ENCODE measurements at regions not wholly inside any gene's neighbourhood (a gene's known extent, or its start where the extent isn't known, plus 50 kb on each side); places are given as distances from the start of the nearest gene placed in this dataset.

- H2AK5ac ChIP-seq (ENCODE audit: low read depth, low read length), result no peak overlapping the region
- H3K4ac ChIP-seq (replicated peaks; ENCODE audit: insufficient read length, low read depth, low read length), result no peak overlapping the region
- no peaks in the 10 kb centered on the region for H3K36me3 ChIP-seq (ENCODE audit: control insufficient read depth in 2 of 4, insufficient read depth in 4 of 4, low read length in 3 of 4)
- H3K79me2 ChIP-seq (ENCODE audit: control insufficient read depth in 1 of 2, insufficient read depth in 2 of 2, low read length in 2 of 2), result no peaks in the 10 kb centered on the region
- no peaks in the 10 kb centered on the region for H4K20me1 ChIP-seq (replicated peaks in 1 of 2; ENCODE audit: control insufficient read depth in 1 of 2, insufficient read depth in 2 of 2, low read length in 2 of 2)
- FAIRE-seq, result no peak
- H2BK12ac ChIP-seq (ENCODE audit: low read depth, low read length), result no peak overlapping the region
- ChIA-PET CTCF (ENCODE audit: partially characterized antibody) (interaction anchor here (1.0 kb wide), 1 partner anchor 67 kb away, joined by 4 read pairs; no protein-coding TSS in a partner anchor), POLR2A (ENCODE audit: partially characterized antibody) (no interaction called here)
- H4K5ac ChIP-seq (ENCODE audit: insufficient read length, low read depth, low read length), result no peak overlapping the region
- H3K27me3 ChIP-seq (replicated peaks in 1 of 4; ENCODE audit: control insufficient read depth in 3 of 4, extremely low read depth in 1 of 4, insufficient read depth in 3 of 4, low read length in 3 of 4), result no peaks in the 10 kb centered on the region
- H3K23me2 ChIP-seq (ENCODE audit: low read depth, low read length), result no peaks in the 10 kb centered on the region
- H3K79me1 ChIP-seq (ENCODE audit: low read depth, low read length), result no peaks in the 10 kb centered on the region
- no peak overlapping the region for H3K18ac ChIP-seq (ENCODE audit: extremely low read depth, low read length)
- H2AFZ ChIP-seq (ENCODE audit: low read length), result no peak overlapping the region
- no peak overlapping the region for H4K8ac ChIP-seq (ENCODE audit: extremely low read depth, insufficient read depth, low read length)
- no peak overlapping the region for H3K23ac ChIP-seq (ENCODE audit: insufficient read length)
- H2BK120ac ChIP-seq (replicated peaks; ENCODE audit: low read depth, low read length), result no peak overlapping the region
- no peaks in the 10 kb centered on the region for H3K4me1 ChIP-seq (replicated peaks in 1 of 4; ENCODE audit: control insufficient read depth in 3 of 4, insufficient read depth in 4 of 4, low read length in 3 of 4)
- no peak for DNase-seq (ENCODE audit: low read depth in 1 of 2, low spot score in 2 of 2)
- no peak overlapping the region for H3K4me2 ChIP-seq (ENCODE audit: insufficient read depth in 1 of 2, low read depth in 2 of 2, low read length in 2 of 2)
- H2BK5ac ChIP-seq (ENCODE audit: low read depth, low read length), result no peak overlapping the region
- 91% methylated on average over 2 of the region's 2 CpGs; no CpG with 5 or more reads in 1 of the 2 experiments for WGBS, 2 experiments (ENCODE audit: extremely low coverage in 1 of 2, insufficient coverage in 1 of 2, insufficient read length in 1 of 2, insufficient replicate concordance in 2 of 2, low coverage in 1 of 2, low lambda C conversion rate in 2 of 2, missing lambda C conversion rate in 1 of 2)
- H3K4me3 ChIP-seq (ENCODE audit: extremely low read depth in 1 of 4, insufficient read depth in 2 of 4, low read depth in 3 of 4, low read length in 4 of 4), result no peak overlapping the region
- H2BK15ac ChIP-seq (ENCODE audit: low read length), result no peak overlapping the region
- H3K9ac ChIP-seq (replicated peaks in 1 of 4; ENCODE audit: extremely low read depth in 1 of 4, low read depth in 3 of 4, low read length in 3 of 4), result no peak overlapping the region
- H3K14ac ChIP-seq (ENCODE audit: insufficient read length), result no peak overlapping the region
- no peak overlapping the region for H2BK20ac ChIP-seq (ENCODE audit: low read length)
- H3K27ac ChIP-seq (ENCODE audit: low read depth, low read length), result no peak overlapping the region
- no peak overlapping the region for H4K91ac ChIP-seq (replicated peaks; ENCODE audit: insufficient read length, low read length)
- no peaks in the 10 kb centered on the region for H3K9me3 ChIP-seq (ENCODE audit: insufficient read depth in 2 of 2, low read depth in 1 of 2, low read length in 1 of 2)
- no peak overlapping the region for H3K56ac ChIP-seq (replicated peaks; ENCODE audit: insufficient read length, low read depth, low read length)
- no peak for TF ChIP-seq ATF2 (IDR thresholded peaks at IDR 0.05; ENCODE audit: low read length)
- no peak for TF ChIP-seq HDAC6 (IDR thresholded peaks at IDR 0.05; ENCODE audit: low read depth, low read length)
- TF ChIP-seq KDM4A (IDR thresholded peaks at IDR 0.05; ENCODE audit: low read depth, low read length, severe bottlenecking), result no peak
- no peak for TF ChIP-seq USF2 (IDR thresholded peaks at IDR 0.05; ENCODE audit: low read length)
- TF ChIP-seq SP2 (IDR thresholded peaks at IDR 0.05; ENCODE audit: low read length), result no peak
- no peak for TF ChIP-seq EP300 (IDR thresholded peaks at IDR 0.05; ENCODE audit: borderline replicate concordance in 1 of 2, low read depth in 2 of 2, low read length in 2 of 2)
- TF ChIP-seq RFX5 (IDR thresholded peaks at IDR 0.05; ENCODE audit: borderline replicate concordance, low read depth, low read length), result no peak
- no peak for TF ChIP-seq EZH2 (IDR thresholded peaks at IDR 0.05; ENCODE audit: low read depth, low read length, severe bottlenecking)
- TF ChIP-seq JUND (IDR thresholded peaks at IDR 0.05; ENCODE audit: low read length), result no peak
- no peak for TF ChIP-seq POLR2AphosphoS5 (IDR thresholded peaks at IDR 0.05; ENCODE audit: low read depth, low read length)
Measured at GRCh38 chr3:27613846-27614500, 108.2 kb downstream of the EOMES start.

All from H1 (cell line).